Lung microvascular endothelial cell (primary cell): ENCODE measurements at regions not wholly inside any gene's neighbourhood (a gene's known extent, or its start where the extent isn't known, plus 50 kb on each side); places are given as distances from the start of the nearest gene placed in this dataset.
A peak's percentile ranks its signal among the peaks of the same experiment; 100 is the strongest.

Source experiments
- DNase-seq, 2 donors: peaks; one replicate each; pipeline versions ENCODE4 v3.0.0 to v3.0.0-alpha.2; 2010; ENCODE audit warnings: low read depth in 2 of 2

- DNase-seq: no peak
Measured at GRCh38 chr4:180630012-180630665, 1613.1 kb upstream of the TENM3 start.

- no peak for DNase-seq
Measured at GRCh38 chr4:180634306-180634705, 1608.9 kb upstream of the TENM3 start.

DNA sequence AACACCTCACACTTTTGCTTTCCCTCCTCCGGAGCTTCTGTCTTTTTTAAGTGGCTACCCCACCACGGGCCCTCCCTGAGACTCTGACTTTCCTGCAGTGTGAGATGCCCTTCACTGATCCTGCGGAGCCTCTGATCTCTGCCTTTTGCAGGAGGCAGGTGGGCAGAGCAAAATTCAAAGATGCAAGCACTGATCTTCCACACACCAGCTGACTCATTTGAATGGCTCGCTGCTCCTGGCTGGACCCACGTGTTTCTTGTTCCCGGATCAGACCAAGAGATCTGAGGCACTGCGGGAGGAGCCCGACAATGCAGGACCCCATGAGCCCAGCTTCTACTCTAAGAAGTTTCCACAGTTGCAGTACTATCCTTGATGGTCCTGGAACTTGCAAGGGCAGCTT is 1607.9 kb upstream of the TENM3 start:
- DNase-seq: no peak

DNA sequence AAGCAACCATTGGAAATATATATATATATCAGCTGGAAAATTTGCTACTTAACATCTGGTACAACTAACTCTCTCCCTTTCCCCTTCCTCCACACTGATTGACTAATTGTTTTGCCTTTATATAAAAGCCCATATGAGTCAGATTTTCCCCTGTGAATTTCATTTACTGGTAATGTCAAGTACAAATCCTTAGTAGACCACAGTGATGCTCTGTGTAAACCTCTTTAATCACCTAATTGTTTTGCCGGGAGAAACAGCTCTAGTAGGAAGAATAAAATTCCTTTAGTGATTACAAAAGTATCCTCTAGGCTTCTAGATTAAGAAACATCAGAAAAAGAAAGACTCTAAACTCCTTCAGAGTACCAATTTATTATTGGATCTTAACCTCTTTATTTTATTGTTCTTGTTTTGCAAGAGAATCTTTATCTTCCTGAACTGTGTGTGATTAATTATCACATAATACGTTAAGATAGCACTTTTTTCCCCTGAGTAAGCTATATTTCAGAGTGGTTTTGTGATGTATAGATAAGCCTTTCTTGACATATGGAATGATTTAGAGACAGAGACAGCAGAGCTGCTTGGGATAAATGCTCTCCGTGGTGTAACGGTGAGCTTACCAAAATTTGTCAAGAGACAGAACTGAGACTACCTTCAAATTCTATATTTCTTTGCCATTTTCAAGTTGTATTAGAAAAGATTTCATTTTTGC is 1606.4 kb upstream of the TENM3 start:
- DNase-seq: no peak

GRCh38 chr4:180637616-180638015 is 1605.6 kb upstream of the TENM3 start:
- no peak for DNase-seq

DNA sequence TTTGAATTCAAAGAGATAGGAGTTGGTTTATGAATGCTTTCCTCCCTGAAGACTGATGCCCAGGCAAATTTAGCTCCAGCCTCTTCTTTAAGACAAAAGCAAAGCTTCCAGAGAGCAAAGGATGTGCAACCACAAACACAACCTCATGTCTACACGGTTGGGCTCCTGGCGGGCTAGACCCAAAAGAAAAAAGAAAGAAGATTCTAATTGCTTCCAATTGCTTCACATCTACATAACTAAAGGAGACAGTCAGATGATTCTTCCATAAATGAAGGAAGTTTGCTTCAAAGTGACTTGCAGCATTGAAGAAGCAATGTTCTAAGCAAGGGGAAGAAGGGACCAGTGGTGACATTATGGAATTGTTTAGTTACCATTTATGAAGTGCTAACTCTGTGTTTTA is 1603.0 kb upstream of the TENM3 start:
- DNase-seq: no peak

GRCh38 chr4:180641495-180641894 is 1601.7 kb upstream of the TENM3 start:
- DNase-seq: no peak

- DNase-seq: no peak
Measured at GRCh38 chr4:180642732-180643131, 1600.5 kb upstream of the TENM3 start.

DNA sequence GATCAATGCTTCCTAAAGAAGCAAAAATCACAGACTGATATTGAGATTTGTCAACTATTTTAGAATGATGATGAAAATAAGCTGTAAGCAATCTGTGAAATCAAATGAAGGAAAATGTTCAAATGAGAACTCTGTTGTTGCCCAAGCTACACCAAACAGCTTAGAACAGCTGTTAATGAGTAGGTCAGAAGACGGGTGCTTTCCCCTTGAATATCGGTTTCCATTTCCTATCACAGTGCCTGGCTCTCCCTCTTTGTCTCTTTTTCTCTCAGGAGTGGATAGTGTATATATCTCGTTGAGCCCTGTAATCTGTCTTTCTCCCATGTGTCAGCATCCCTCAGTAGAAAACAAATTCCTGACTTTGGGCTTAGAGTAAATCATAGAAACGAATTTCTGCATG is 1592.9 kb upstream of the TENM3 start:
- no peak for DNase-seq

- no peak for DNase-seq
Measured at GRCh38 chr4:180652533-180652932, 1590.7 kb upstream of the TENM3 start.

DNA sequence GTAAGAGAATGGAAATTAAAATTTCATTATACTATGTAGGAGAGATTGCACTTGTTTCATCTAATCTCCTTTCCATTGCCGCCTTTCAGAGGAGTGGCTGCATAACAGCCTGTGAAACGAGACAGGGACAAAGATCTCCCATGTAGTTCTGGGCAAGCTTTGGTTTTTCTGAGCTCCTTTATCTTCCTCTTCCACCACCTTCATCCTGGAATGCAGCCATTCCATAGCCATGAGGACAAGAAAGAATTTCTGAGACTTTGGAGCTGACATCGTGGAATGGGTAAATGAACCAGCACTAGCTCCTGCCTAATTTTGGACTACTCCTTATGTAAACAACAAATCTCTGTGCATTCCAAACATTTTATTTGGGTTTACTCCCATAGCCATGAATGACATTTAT is 1587.3 kb upstream of the TENM3 start:
- no peak for DNase-seq

- no peak for DNase-seq
Measured at GRCh38 chr4:180657881-180658280, 1585.3 kb upstream of the TENM3 start.

DNA sequence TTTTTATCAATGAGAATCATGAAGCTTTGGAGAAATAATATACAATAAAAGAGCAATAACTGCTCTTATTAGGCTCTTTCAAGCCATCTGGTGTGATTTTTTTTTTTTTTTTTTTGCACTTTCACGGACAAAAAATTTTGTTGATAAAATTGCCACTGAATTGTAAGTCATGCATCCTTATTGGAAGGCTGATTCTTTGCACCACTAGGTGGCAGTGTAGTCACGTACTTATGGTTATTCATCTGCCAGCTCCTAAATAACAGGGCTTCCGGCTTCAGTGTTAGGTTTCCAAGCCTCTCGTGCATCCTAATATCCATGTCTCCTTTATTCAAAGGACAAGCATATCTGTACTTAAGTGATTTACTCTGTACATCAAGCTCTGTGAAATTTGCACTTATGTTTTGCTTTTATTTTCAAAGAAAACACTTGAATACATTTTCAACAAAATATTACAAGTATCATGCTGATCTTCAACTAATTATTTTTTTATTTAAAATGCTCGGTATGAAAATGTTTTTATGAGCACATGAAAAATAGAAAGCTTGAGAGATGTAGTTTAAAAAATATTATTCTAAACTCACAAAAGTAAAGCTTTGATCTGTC is 1578.3 kb upstream of the TENM3 start:
- DNase-seq: peak; percentile 85 to 87

- no peak for DNase-seq
Measured at GRCh38 chr4:180665481-180665880, 1577.7 kb upstream of the TENM3 start.

GRCh38 chr4:180665994-180666824 is 1577.0 kb upstream of the TENM3 start:
- peak; percentile 42 to 47 for DNase-seq

GRCh38 chr4:180668732-180669131 is 1574.5 kb upstream of the TENM3 start:
- no peak for DNase-seq

DNA sequence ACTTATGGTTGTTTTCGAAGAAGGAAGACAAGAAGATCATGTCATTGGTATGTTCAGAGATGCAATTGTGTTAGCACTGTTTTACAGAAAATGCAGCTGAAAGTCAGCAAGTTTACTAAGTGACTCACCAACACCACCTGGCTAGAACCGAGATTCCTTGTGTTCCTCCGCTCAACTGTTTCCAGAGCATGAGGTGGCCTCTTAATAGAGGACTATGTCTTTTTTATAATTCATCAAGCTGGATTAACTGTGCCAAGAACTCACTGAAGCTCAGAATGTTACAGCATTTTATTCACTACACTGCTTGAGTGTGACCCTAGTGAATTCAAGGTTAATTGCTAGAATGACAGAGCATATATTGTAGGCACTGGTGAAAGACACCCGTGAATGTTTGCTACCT is 1573.5 kb upstream of the TENM3 start:
- peak in 1 of 2 donors; percentile 11 for DNase-seq

DNA sequence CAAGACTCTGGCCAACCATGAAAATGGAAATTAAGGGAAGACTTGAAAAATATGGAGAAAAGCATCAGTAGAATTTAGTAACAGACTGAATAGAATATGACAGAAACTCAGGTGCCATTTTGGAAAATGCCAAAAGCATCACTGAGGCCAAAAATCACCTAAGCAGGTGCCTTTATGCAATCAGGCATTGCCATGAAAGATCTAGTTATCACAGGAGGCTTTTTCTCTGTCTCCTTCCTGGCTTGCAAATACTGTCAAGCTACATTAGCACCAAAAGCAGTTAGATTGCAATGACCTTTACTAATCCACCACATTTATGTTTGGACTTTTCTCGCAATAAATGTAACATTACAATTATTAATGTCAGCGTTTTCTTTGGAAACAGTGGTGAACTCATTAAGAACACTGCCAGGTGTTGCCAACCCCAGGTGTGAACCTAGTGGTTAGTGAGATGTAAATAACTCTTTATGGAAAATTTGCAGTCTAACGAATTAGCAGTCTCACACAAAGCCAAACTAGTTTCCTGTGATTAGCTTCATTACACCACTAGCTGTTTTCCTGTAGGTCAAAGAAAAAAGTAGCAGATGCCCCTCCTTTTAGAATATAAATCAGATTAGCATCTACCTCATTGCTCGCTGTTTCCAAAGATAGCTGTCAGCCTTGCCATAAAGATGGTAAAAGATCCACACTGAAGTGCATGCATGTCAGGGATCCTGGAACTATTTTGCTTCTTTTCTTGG is 1568.4 kb upstream of the TENM3 start:
- no peak for DNase-seq

DNA sequence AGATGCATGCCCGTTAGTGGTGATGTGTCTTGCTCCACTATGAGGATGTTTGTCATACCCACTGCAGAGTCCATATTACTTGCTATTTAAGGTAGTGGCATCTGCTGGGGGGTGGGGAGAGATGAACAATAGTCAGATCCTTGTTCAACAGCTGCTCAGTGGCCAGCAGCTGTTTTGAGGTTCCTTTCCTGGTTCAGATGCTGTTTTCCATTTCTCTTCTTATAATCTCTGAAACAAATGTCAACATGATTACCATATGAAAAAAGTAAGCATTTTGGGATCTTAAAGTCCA is 1567.9 kb upstream of the TENM3 start:
- DNase-seq: no peak

DNA sequence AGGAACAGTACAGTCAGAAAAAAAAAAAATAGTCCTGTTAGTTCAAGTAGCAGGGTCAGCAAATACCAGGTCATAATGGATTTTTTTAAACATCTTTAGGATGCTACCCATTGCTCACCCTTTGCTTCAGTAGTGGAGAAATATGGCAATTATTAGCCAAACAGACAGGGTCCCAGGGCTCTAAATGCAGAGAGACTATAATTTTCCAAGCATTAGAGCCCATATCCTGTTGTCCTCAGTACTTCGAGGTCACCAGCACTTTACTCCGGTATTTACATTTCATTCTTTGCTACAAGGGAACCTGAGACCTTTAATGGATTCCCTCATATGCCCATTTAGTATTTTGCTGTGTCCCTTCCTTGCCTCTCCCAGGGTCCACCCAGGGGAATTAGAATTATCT is 1562.9 kb upstream of the TENM3 start:
- DNase-seq: no peak

DNA sequence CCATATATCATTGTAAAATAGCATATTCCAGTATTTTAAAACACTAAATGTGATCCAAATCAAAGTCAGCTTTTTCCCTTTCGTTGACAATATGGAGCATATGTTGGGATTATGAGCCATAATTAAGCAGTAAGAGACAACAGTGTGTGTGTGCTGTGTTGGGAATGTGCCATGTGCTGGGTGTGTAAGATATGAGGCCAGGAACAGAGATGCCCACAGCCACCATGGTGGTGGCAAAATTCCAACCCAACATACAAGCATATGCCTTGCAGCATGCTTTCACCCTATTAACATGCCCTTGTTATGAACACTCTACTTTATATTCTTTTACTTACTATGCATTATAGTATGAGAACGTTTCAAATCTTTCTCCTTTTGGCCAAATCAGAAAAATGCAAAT is 1560.4 kb upstream of the TENM3 start:
- DNase-seq: no peak

- DNase-seq: no peak
Measured at GRCh38 chr4:180683186-180683585, 1560.0 kb upstream of the TENM3 start.
